HepG2 (cell line): ENCODE measurements at regions not wholly inside any gene's neighbourhood (a gene's known extent, or its start where the extent isn't known, plus 50 kb on each side); places are given as distances from the start of the nearest gene placed in this dataset.

Source experiments
- ATAC-seq: fragments of 200-7000 bp; cut with Tn5 transposase; 3 replicates; pipeline ENCODE4 v1.9.1; 2020; ENCODE audit warnings: mild to moderate bottlenecking, moderate library complexity
- BruUV-seq: library from RNA; stranded (reverse); fragments of 400-500 nt; replicated peaks from 2 replicates; lab custom pipeline; 2021; lab: Mats Ljungman, UMichigan
- CTCF ChIA-PET: fragments of 300-600 bp; formaldehyde crosslinking; extraction: SDS; loops from one replicate; lab custom pipeline; 2021; ENCODE audit warnings: low total read pairs, inconsistent platforms, low intra/inter-chr PET ratio; lab: Yijun Ruan, JAX
- POLR2A ChIA-PET: fragments of 350-600 bp; sonication (Branson Sonifier 250); formaldehyde crosslinking; loops from one replicate; lab custom pipeline; 2020; ENCODE audit warnings: antibody characterized with exemption, inconsistent platforms; lab: Yijun Ruan, JAX
- DNase-seq: peaks from one replicate; pipeline ENCODE4 v3.0.0-alpha.2; 2015; ENCODE audit warnings: low spot score
- FAIRE-seq: peaks from 3 replicates; lab custom pipeline; 2011; peaks lifted over from hg19 to GRCh38; lab: Jason Lieb, UNC
- H2AFZ ChIP-seq: one replicate; pipeline ENCODE4 v1.6.1; 2011; ENCODE audit warnings: low read length, inconsistent platforms
- H3K27ac ChIP-seq: fragments of 300-600 bp; 3 replicates; pipeline ENCODE4 v1.8.0; 2011; ENCODE audit warnings: mixed run types, mild to moderate bottlenecking, mixed read lengths, low read length, inconsistent platforms; ENCODE audit not compliant: insufficient read depth; ENCODE audit errors: extremely low read length
- H3K27me3 ChIP-seq, 2 experiments: fragments of 200-600 bp in 1 of 2; 2 replicates in 1 of 2; 3 replicates in 1 of 2; pipeline versions ENCODE4 v1.6.0 to v1.8.0; 2011; ENCODE audit warnings: low read length in 2 of 2, mild to moderate bottlenecking in 2 of 2, moderate library complexity in 2 of 2, inconsistent platforms in 1 of 2; ENCODE audit not compliant: insufficient read depth in 2 of 2, control insufficient read depth in 1 of 2
- H3K36me3 ChIP-seq, 2 experiments: fragments of 200-600 bp in 1 of 2; replicated peaks in 1 of 2; 2 replicates in 1 of 2; 3 replicates in 1 of 2; pipeline versions ENCODE4 v1.5.1 to v1.8.0; 2011; ENCODE audit warnings: low read length in 2 of 2, inconsistent platforms in 1 of 2; ENCODE audit not compliant: insufficient read depth in 2 of 2, control insufficient read depth in 1 of 2
- H3K4me1 ChIP-seq: 2 replicates; pipeline ENCODE4 v1.5.1; 2012; ENCODE audit warnings: low read length, inconsistent platforms; ENCODE audit not compliant: insufficient read depth
- H3K4me2 ChIP-seq: 2 replicates; pipeline ENCODE4 v1.6.0; 2011; ENCODE audit warnings: low read depth, low read length, inconsistent platforms
- H3K4me3 ChIP-seq, 3 experiments: fragments of 200-600 bp in 1 of 3; sonication (generic), shearing (Covaris generic) in 1 of 3; replicated peaks in 1 of 3; 2 replicates each; pipeline ENCODE4 v1.5.1; 2011 to 2016; ENCODE audit warnings: low read length in 3 of 3, inconsistent platforms in 2 of 3, low read depth in 2 of 3, mild to moderate bottlenecking in 2 of 3, control low read depth in 1 of 3, mixed read lengths in 1 of 3; ENCODE audit not compliant: insufficient read depth in 1 of 3
- H3K79me2 ChIP-seq: one replicate; pipeline ENCODE4 v1.6.1; 2011; ENCODE audit warnings: low read length, inconsistent platforms; ENCODE audit not compliant: insufficient read depth
- H3K9ac ChIP-seq: 2 replicates; pipeline ENCODE4 v1.6.0; 2011; ENCODE audit warnings: mild to moderate bottlenecking, low read depth, low read length, inconsistent platforms; ENCODE audit not compliant: insufficient read depth
- H3K9me3 ChIP-seq: 2 replicates; pipeline ENCODE4 v1.5.1; 2012; ENCODE audit warnings: mild to moderate bottlenecking, low read length
- H4K20me1 ChIP-seq: 2 replicates; pipeline ENCODE4 v1.6.0; 2011; ENCODE audit warnings: inconsistent platforms, mild to moderate bottlenecking, low read length, moderate library complexity; ENCODE audit not compliant: insufficient read depth
- ATF7 ChIP-seq, 2 experiments: fragments of 450-650 bp in 1 of 2; sonication (generic) in 1 of 2; formaldehyde crosslinking in 1 of 2; IDR thresholded peaks; 2 replicates each; pipeline versions ENCODE4 v1.4.0 to v1.6.1; 2016 to 2020; ENCODE audit warnings: antibody characterized with exemption in 1 of 2, mild to moderate bottlenecking in 1 of 2, missing genetic modification reagents in 1 of 2
- JDP2 ChIP-seq: sonication (generic); formaldehyde crosslinking; IDR thresholded peaks from 2 replicates; pipeline ENCODE4 v1.8.1; 2022; ENCODE audit warnings: missing genetic modification reagents, borderline replicate concordance
- PATZ1 ChIP-seq: sonication (generic); formaldehyde crosslinking; IDR thresholded peaks from 2 replicates; pipeline ENCODE4 v1.4.0; 2020; ENCODE audit warnings: missing genetic modification reagents
- PAXIP1 ChIP-seq: sonication (generic); formaldehyde crosslinking; conservative IDR thresholded peaks from 2 replicates; pipeline ENCODE4 v1.4.0; 2020; ENCODE audit warnings: mild to moderate bottlenecking, missing genetic modification reagents, moderate library complexity
- SNAI1 ChIP-seq: sonication (generic); formaldehyde crosslinking; IDR thresholded peaks from 2 replicates; pipeline ENCODE4 v1.5.0; 2020; ENCODE audit warnings: mild to moderate bottlenecking, missing genetic modification reagents, borderline replicate concordance
- TARDBP ChIP-seq: sonication (generic); formaldehyde crosslinking; IDR thresholded peaks from 2 replicates; pipeline ENCODE4 v1.8.0; 2022; ENCODE audit warnings: mild to moderate bottlenecking, missing genetic modification reagents
- ZBTB49 ChIP-seq: sonication (generic); formaldehyde crosslinking; IDR thresholded peaks from 2 replicates; pipeline ENCODE4 v1.4.0; 2020; ENCODE audit warnings: missing genetic modification reagents, borderline replicate concordance
- ZNF160 ChIP-seq: sonication (generic); formaldehyde crosslinking; IDR thresholded peaks from 2 replicates; pipeline ENCODE4 v1.8.0; 2022; ENCODE audit warnings: mild to moderate bottlenecking, inconsistent platforms, missing genetic modification reagents
- ZNF609 ChIP-seq: sonication (generic); formaldehyde crosslinking; IDR thresholded peaks from 2 replicates; pipeline ENCODE4 v1.4.0; 2020; ENCODE audit warnings: mild to moderate bottlenecking, missing genetic modification reagents, borderline replicate concordance
- ZNF720 ChIP-seq: sonication (generic); formaldehyde crosslinking; IDR thresholded peaks from 2 replicates; pipeline ENCODE4 v1.4.0; 2020; ENCODE audit warnings: missing genetic modification reagents
- ZNF724P ChIP-seq: sonication (generic); formaldehyde crosslinking; IDR thresholded peaks from 2 replicates; pipeline ENCODE4 v1.8.0; 2022; ENCODE audit warnings: missing genetic modification reagents, borderline replicate concordance
- WGBS: methylation state at CpG from one replicate; pipeline ENCODE4 v1.1.6; 2017; ENCODE audit warnings: low lambda C conversion rate; 5-methylcytosine and 5-hydroxymethylcytosine counted together
- in situ Hi-C: cut with HindIII; loops from 2 replicates; pipeline ENCODE4 v1.10.0; 2017; ENCODE audit warnings: low pct_unique_long_range_greater_than_20kb; ENCODE audit not compliant: extremely low pct_ligation_motif_present
- intact Hi-C: fragments of 100-400 bp; cut with micrococcal nuclease; formaldehyde crosslinking; loops from one replicate; pipeline ENCODE4 v1.10.0; 2022; ENCODE audit not compliant: unreplicated experiment

GRCh38 chr3:83500422-83500821, 1458.4 kb upstream of the CADM2 start:
- Histone ChIP-seq H4K20me1 (no peaks in the 10 kb centered on the region), H3K4me2 (no peak overlapping the region), H3K79me2 (no peaks in the 10 kb centered on the region), H3K27ac (no peak overlapping the region), H3K4me1 (peaks cover 11% of the 10 kb centered on the region), H3K36me3 (no peaks in the 10 kb centered on the region), H2AFZ (no peak overlapping the region), H3K9ac (no peak overlapping the region), H3K27me3 (no peaks in the 10 kb centered on the region), H3K4me3 (no peak overlapping the region), H3K9me3 (peaks cover 19% of the 10 kb centered on the region; the same call in 1 of the 2 replicates)
- no TSS peak for BruUV-seq
- no peak for FAIRE-seq
- intact Hi-C loops (no loop called here), in situ Hi-C loops (no loop called here)
- POLR2A ChIA-PET, result no interaction called here
- CTCF ChIA-PET, result no interaction called here
- DNase-seq, result peak; percentile 80
- 80% methylated on average over 3 of the region's 7 CpGs for WGBS
- ATAC-seq, result peak; percentile 98
- no peak for TF ChIP-seq ZNF720 (CRISPR knock-in tag)
- TF ChIP-seq TARDBP (CRISPR knock-in tag), result peak; percentile 66; the same call in 1 of the 2 replicates
- TF ChIP-seq PAXIP1 (CRISPR knock-in tag), result peak; percentile 52
- no peak for TF ChIP-seq PATZ1 (CRISPR knock-in tag)
- no peak for TF ChIP-seq SNAI1
- peak; percentile 8; the same call in 1 of the 2 replicates for TF ChIP-seq ATF7 (IDR thresholded peaks at IDR 0.05)
- TF ChIP-seq ATF7 (CRISPR knock-in tag; IDR thresholded peaks at IDR 0.05), result no peak
- TF ChIP-seq ZNF609 (CRISPR knock-in tag), result no peak
- no peak for TF ChIP-seq JDP2 (CRISPR knock-in tag)
- no peak for TF ChIP-seq ZBTB49 (CRISPR knock-in tag)
- no peak for TF ChIP-seq ZNF724P
- no peak for TF ChIP-seq ZNF160 (CRISPR knock-in tag)
